ENCODE measurements at regions not wholly inside any gene's neighbourhood (a gene's known extent, or its start where the extent isn't known, plus 50 kb on each side); places are given as distances from the start of the nearest gene placed in this dataset.

GRCh38 chr4:181504924-181505323 lies 738.3 kb upstream of the TENM3 start:
- intact Hi-C loops (cut with micrococcal nuclease) = no loop called here
- dilution Hi-C loops (cut with HindIII; ENCODE audit: low sequenced_read_pairs, unreplicated experiment) = no loop called here
- Histone ChIP-seq H3K79me1 (ENCODE audit: low read depth in 1 of 2, low read length in 2 of 2) (no peaks in the 10 kb centered on the region), H2BK15ac (ENCODE audit: low read depth, low read length) (no peak overlapping the region), H3K56ac (ENCODE audit: extremely low read depth, insufficient read depth, low read length) (no peak overlapping the region), H3K9me1 (ENCODE audit: insufficient read depth, low read length) (no peaks in the 10 kb centered on the region), H4K20me1 (ENCODE audit: insufficient read depth, low read length) (no peaks in the 10 kb centered on the region), H3K27ac (ENCODE audit: insufficient read depth, low read length) (no peak overlapping the region), H3K23ac (ENCODE audit: low read depth, low read length) (no peak overlapping the region), H3K4ac (ENCODE audit: low read depth, low read length) (no peak overlapping the region), H3K9me3 (ENCODE audit: control insufficient read depth, insufficient read depth, low read length) (no peaks in the 10 kb centered on the region), H2AK5ac (ENCODE audit: low read depth, low read length) (no peak overlapping the region), H2AFZ (replicated peaks; ENCODE audit: low read length, poor library complexity) (no peak overlapping the region), H3K4me1 (ENCODE audit: control insufficient read depth, insufficient read depth, low read length) (no peaks in the 10 kb centered on the region), H3K36me3 (ENCODE audit: control insufficient read depth, insufficient read depth, low read length) (no peaks in the 10 kb centered on the region), H3K4me3 (ENCODE audit: insufficient read depth, low read depth, low read length) (no peak overlapping the region), H2AK9ac (replicated peaks; ENCODE audit: low read depth, low read length, poor library complexity) (no peak overlapping the region), H4K5ac (ENCODE audit: low read depth, low read length) (no peak overlapping the region), H4K91ac (ENCODE audit: insufficient read depth, low read depth, low read length) (no peak overlapping the region), H3K18ac (ENCODE audit: low read depth, low read length) (no peak overlapping the region), H4K8ac (ENCODE audit: low read depth in 2 of 2, low read length in 2 of 2) (no peak overlapping the region), H2BK120ac (ENCODE audit: low read depth, low read length) (no peak overlapping the region), H2BK20ac (ENCODE audit: low read depth, low read length) (no peak overlapping the region), H3K4me2 (ENCODE audit: low read depth, low read length) (no peak overlapping the region), H3K14ac (replicated peaks; ENCODE audit: low read depth, low read length) (no peak overlapping the region), H3K9ac (ENCODE audit: low read depth, low read length) (no peak overlapping the region), H2BK5ac (ENCODE audit: low read depth, low read length, poor library complexity, severe bottlenecking) (no peak overlapping the region), H3K27me3 (ENCODE audit: control insufficient read depth, insufficient read depth, low read length) (peaks cover 9% of the 10 kb centered on the region)
- ATAC-seq (ENCODE audit: low read depth) (no peak), DNase-seq (no peak)
- ChIA-PET POLR2A (ENCODE audit: unreplicated experiment) (no interaction called here), CTCF (no interaction called here)
- 79% methylated on average over 4 of the region's 6 CpGs; no CpG with 5 or more reads in 1 of the 2 experiments for WGBS, 2 experiments (ENCODE audit: extremely low coverage in 2 of 2, insufficient read length in 1 of 2)
- in situ Hi-C loops (cut with MboI; ENCODE audit: low sequenced_read_pairs) = loop anchor here (25.0 kb wide), 1 partner anchor 668 kb away; no protein-coding TSS in a partner anchor
- TF ChIP-seq BHLHE40 (IDR thresholded peaks at IDR 0.05; ENCODE audit: low read depth, low read length) = no peak
- TF ChIP-seq, protein P1, sequence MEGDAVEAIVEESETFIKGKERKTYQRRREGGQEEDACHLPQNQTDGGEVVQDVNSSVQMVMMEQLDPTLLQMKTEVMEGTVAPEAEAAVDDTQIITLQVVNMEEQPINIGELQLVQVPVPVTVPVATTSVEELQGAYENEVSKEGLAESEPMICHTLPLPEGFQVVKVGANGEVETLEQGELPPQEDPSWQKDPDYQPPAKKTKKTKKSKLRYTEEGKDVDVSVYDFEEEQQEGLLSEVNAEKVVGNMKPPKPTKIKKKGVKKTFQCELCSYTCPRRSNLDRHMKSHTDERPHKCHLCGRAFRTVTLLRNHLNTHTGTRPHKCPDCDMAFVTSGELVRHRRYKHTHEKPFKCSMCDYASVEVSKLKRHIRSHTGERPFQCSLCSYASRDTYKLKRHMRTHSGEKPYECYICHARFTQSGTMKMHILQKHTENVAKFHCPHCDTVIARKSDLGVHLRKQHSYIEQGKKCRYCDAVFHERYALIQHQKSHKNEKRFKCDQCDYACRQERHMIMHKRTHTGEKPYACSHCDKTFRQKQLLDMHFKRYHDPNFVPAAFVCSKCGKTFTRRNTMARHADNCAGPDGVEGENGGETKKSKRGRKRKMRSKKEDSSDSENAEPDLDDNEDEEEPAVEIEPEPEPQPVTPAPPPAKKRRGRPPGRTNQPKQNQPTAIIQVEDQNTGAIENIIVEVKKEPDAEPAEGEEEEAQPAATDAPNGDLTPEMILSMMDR (conservative IDR thresholded peaks at IDR 0.05; ENCODE audit: low read depth, low read length) = no peak
- no peak for TF ChIP-seq FOS (IDR thresholded peaks at IDR 0.05; ENCODE audit: low read depth, low read length)
- no peak for TF ChIP-seq CEBPB (IDR thresholded peaks at IDR 0.05; ENCODE audit: low read depth, low read length)
- no peak for TF ChIP-seq RAD21 (IDR thresholded peaks at IDR 0.05; ENCODE audit: low read length)
- TF ChIP-seq RFX5 (IDR thresholded peaks at IDR 0.05; ENCODE audit: low read depth, low read length) = no peak
- TF ChIP-seq USF2 (IDR thresholded peaks at IDR 0.05; ENCODE audit: low read depth, low read length) = no peak
- no peak for TF ChIP-seq NFE2L2 (IDR thresholded peaks at IDR 0.05; ENCODE audit: low read depth, low read length)
- TF ChIP-seq, protein P2, sequence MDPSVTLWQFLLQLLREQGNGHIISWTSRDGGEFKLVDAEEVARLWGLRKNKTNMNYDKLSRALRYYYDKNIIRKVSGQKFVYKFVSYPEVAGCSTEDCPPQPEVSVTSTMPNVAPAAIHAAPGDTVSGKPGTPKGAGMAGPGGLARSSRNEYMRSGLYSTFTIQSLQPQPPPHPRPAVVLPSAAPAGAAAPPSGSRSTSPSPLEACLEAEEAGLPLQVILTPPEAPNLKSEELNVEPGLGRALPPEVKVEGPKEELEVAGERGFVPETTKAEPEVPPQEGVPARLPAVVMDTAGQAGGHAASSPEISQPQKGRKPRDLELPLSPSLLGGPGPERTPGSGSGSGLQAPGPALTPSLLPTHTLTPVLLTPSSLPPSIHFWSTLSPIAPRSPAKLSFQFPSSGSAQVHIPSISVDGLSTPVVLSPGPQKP (IDR thresholded peaks at IDR 0.05; ENCODE audit: borderline replicate concordance, low read depth, low read length) = no peak
- TF ChIP-seq RCOR1 (IDR thresholded peaks at IDR 0.05; ENCODE audit: insufficient replicate concordance, low read length) = no peak
- BruUV-seq (replicated peaks) = no TSS peak

Data from IMR-90 (cell line).